ENCODE measurements at regions not wholly inside any gene's neighbourhood (a gene's known extent, or its start where the extent isn't known, plus 50 kb on each side); places are given as distances from the start of the nearest gene placed in this dataset.

DNA sequence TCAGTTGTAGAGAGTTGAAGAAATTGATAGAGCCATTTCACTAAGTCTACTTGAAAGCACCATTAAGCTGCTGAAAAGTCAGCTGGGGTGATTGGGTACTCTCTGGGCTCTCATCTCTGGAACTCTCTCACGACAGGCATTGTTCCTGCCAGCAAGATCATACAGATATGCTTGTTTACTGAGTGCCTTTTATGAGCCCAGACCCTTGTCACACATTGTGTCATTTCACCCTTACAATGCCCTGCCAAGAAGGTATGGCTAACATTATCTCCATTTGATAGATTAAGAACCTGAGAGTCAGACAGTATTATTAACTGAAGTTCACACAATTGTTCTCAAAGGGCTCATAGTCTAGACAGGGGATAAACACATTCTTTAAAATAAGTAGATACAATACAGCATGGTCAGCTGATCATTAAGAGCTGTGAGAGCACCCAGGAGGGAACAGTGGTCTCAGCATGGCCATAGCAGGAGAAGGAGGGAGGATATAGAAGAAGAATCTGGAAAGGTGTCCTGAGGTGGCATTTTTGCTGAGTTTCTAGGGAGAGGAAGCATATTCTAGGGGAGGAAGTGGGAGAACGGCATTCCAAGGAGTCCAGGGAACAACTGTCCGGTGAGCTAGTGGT is 580.5 kb downstream of the INSC start (continued):
- TF ChIP-seq, protein P1, sequence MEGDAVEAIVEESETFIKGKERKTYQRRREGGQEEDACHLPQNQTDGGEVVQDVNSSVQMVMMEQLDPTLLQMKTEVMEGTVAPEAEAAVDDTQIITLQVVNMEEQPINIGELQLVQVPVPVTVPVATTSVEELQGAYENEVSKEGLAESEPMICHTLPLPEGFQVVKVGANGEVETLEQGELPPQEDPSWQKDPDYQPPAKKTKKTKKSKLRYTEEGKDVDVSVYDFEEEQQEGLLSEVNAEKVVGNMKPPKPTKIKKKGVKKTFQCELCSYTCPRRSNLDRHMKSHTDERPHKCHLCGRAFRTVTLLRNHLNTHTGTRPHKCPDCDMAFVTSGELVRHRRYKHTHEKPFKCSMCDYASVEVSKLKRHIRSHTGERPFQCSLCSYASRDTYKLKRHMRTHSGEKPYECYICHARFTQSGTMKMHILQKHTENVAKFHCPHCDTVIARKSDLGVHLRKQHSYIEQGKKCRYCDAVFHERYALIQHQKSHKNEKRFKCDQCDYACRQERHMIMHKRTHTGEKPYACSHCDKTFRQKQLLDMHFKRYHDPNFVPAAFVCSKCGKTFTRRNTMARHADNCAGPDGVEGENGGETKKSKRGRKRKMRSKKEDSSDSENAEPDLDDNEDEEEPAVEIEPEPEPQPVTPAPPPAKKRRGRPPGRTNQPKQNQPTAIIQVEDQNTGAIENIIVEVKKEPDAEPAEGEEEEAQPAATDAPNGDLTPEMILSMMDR (IDR thresholded peaks at IDR 0.05 in 2 of 3, conservative IDR thresholded peaks at IDR 0.05 in 1 of 3; ENCODE audit: borderline replicate concordance in 1 of 3, insufficient read depth in 1 of 3, low read depth in 2 of 3, low read length in 2 of 3), result no peak

DNA sequence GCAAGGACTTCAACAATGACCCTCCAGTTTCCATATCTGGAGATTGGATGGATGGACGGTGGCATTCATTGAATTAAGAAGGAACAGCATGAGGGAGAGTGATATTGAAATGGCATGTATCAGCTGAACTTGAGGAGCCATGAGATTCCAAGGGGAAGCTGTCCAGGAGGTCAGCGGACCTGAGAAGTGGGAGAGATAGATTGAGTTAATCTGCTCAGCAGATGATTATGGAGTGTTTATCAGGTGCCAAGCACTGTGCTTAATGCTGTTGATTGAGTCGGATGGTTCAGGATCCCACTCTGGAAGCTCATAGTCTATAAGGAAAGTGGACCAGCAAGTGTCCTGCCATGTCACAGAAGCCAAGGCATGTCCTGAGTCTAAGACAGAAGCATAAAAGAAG is 581.3 kb downstream of the INSC start:
- DNase-seq (ENCODE audit: low read depth, low spot score), result no peak
- no peaks in the 10 kb centered on the region for H3K79me2 ChIP-seq (ENCODE audit: insufficient read depth, low read length)
- H4K20me1 ChIP-seq (ENCODE audit: insufficient read depth), result no peaks in the 10 kb centered on the region
- H3K36me3 ChIP-seq (ENCODE audit: control insufficient read depth in 1 of 2, insufficient read depth in 2 of 2, low read length in 2 of 2), result no peaks in the 10 kb centered on the region
- intact Hi-C loops (cut with micrococcal nuclease), result no loop called here
- no peaks in the 10 kb centered on the region for H3K4me1 ChIP-seq (ENCODE audit: control insufficient read depth in 1 of 2, insufficient read depth in 2 of 2, low read length in 2 of 2)
- RAD21 ChIA-PET (ENCODE audit: low non-redundant PET in 1 of 2, low total read pairs in 2 of 2, uncharacterized antibody in 2 of 2, unreplicated experiment in 2 of 2), result no interaction called here
- H3K27ac ChIP-seq (ENCODE audit: low read depth, low read length), result no peak overlapping the region
- no peaks in the 10 kb centered on the region for H3K9me3 ChIP-seq (ENCODE audit: control insufficient read depth in 1 of 2, insufficient read depth in 1 of 2, low read depth in 1 of 2, low read length in 2 of 2)
- no peaks in the 10 kb centered on the region for H3K9me2 ChIP-seq (ENCODE audit: insufficient read depth)
- no peak overlapping the region for H3K4me2 ChIP-seq (ENCODE audit: low read length)
- no peak for ATAC-seq
- BruUV-seq (replicated peaks), result no TSS peak
- 0 out of 2 replicates have a peak, but pooled peaks cover 5% of the 10 kb centered on the region for H3K27me3 ChIP-seq (ENCODE audit: insufficient read depth, low read length)
- POLR2A ChIA-PET, result no interaction called here
- H3K9ac ChIP-seq (ENCODE audit: low read length), result no peak overlapping the region
- no peak for TF ChIP-seq EZH2 (IDR thresholded peaks at IDR 0.05)
- TF ChIP-seq, protein P1 (IDR thresholded peaks at IDR 0.05 in 2 of 3, conservative IDR thresholded peaks at IDR 0.05 in 1 of 3; ENCODE audit: borderline replicate concordance in 1 of 3, insufficient read depth in 1 of 3, low read depth in 2 of 3, low read length in 2 of 3), result no peak
- no peak for TF ChIP-seq ZFX (IDR thresholded peaks at IDR 0.05)
- H2AFZ ChIP-seq (ENCODE audit: low read depth, low read length, poor library complexity, severe bottlenecking), result no peak overlapping the region
- no peak overlapping the region for H3K4me3 ChIP-seq (replicated peaks in 1 of 2; ENCODE audit: low read depth in 1 of 2, low read length in 2 of 2)
- CTCF ChIA-PET, result no interaction called here

Data from HCT116 (cell line).